ENCODE measurements at regions not wholly inside any gene's neighbourhood (a gene's known extent, or its start where the extent isn't known, plus 50 kb on each side); places are given as distances from the start of the nearest gene placed in this dataset.
"Not testable (repeated sequence)": the region's sequence is repeated elsewhere in the genome, so short reads cannot be mapped to it uniquely, and the experiment has no call there.

DNA sequence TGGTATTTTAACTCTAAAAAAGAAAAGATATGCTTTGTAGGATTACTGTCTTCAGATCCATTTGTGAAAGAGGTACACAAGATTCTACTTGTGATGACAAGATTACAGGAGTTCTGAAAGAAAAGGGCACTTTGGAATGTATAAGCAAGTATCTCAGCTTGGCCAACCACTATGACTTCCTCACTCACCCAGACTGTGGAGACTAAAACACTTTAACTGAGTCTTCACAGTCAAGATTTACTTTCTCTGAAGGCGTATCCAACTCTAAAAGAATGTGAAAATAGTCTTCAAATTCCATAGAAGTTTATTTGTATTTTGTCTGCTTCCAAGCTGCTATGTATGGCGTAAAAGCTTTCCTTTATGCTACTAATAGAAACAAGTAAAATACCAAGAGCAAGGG is 76.1 kb upstream of the SRRM3 start:
- intact Hi-C loops (cut with DNase I): no loop called here
- H3K9me3 ChIP-seq: no peaks in the 10 kb centered on the region
- H3K27me3 ChIP-seq: no peaks in the 10 kb centered on the region
- H3K36me3 ChIP-seq (replicated peaks in 1 of 2; ENCODE audit: insufficient read depth in 1 of 2, low read depth in 2 of 2): no peaks in the 10 kb centered on the region
- no peaks in the 10 kb centered on the region for H3K4me1 ChIP-seq
- WGBS, 2 donors: 97% methylated on average over 2 of the region's 2 CpGs
- no peak overlapping the region for H3K27ac ChIP-seq
- no peak for DNase-seq
- TF ChIP-seq, protein P1, sequence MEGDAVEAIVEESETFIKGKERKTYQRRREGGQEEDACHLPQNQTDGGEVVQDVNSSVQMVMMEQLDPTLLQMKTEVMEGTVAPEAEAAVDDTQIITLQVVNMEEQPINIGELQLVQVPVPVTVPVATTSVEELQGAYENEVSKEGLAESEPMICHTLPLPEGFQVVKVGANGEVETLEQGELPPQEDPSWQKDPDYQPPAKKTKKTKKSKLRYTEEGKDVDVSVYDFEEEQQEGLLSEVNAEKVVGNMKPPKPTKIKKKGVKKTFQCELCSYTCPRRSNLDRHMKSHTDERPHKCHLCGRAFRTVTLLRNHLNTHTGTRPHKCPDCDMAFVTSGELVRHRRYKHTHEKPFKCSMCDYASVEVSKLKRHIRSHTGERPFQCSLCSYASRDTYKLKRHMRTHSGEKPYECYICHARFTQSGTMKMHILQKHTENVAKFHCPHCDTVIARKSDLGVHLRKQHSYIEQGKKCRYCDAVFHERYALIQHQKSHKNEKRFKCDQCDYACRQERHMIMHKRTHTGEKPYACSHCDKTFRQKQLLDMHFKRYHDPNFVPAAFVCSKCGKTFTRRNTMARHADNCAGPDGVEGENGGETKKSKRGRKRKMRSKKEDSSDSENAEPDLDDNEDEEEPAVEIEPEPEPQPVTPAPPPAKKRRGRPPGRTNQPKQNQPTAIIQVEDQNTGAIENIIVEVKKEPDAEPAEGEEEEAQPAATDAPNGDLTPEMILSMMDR (IDR thresholded peaks at IDR 0.05): no peak
- TF ChIP-seq POLR2A (IDR thresholded peaks at IDR 0.05): no peak
- no peak overlapping the region for H3K4me3 ChIP-seq
- no peak for ATAC-seq

DNA sequence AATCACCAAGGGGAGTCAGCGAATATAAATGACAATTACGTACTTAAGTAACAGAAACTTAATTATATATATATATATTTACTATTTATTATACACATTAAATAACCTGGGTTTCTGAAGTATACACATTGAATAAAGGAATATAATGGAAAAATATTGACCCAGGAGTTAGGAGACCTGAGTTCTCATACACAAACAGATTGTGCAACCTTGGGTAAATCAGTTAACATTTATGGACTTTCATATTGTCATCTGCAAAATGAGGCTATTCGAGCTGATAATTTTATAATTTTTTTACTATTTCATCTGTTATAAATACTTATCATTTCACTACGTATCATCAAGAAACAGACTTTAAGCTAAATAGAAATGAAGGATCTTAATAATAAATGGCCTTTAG is 75.1 kb upstream of the SRRM3 start:
- ATAC-seq: no peak
- H3K4me1 ChIP-seq: no peaks in the 10 kb centered on the region
- 62 to 65% methylated on average over 4 of the region's 4 CpGs for WGBS, 2 donors
- no peaks in the 10 kb centered on the region for H3K27me3 ChIP-seq
- intact Hi-C loops (cut with DNase I): no loop called here
- TF ChIP-seq, protein P1 (IDR thresholded peaks at IDR 0.05): no peak
- no peak for TF ChIP-seq POLR2A (IDR thresholded peaks at IDR 0.05)
- no peak for DNase-seq
- H3K27ac ChIP-seq: no peak overlapping the region
- no peaks in the 10 kb centered on the region for H3K36me3 ChIP-seq (replicated peaks in 1 of 2; ENCODE audit: insufficient read depth in 1 of 2, low read depth in 2 of 2)
- H3K9me3 ChIP-seq: no peaks in the 10 kb centered on the region
- no peak overlapping the region for H3K4me3 ChIP-seq

DNA sequence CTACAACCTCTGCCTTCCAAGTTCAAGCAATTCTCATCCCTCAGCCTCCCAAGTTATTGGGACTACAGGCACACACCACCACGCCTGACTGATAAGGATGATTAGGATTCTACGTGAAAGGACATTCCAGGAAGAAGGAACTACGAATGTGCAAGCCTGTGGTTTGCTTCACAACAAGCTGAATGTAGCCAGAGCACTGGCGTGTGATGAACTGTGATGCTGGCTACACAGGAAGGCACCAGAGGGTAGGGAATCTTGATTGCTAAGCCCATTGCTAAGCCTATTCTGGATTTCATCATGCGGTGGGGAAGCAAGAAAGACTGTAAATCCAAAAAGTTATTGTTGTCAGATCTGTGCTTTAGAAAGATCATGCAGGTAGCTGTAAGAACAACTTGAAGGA is 72.3 kb upstream of the SRRM3 start:
- ATAC-seq (no peak), DNase-seq (no peak)
- intact Hi-C loops (cut with DNase I): no loop called here
- TF ChIP-seq, protein P1 (IDR thresholded peaks at IDR 0.05): no peak
- TF ChIP-seq POLR2A (IDR thresholded peaks at IDR 0.05): no peak
- WGBS, 2 donors: 66 to 68% methylated on average over 5 of the region's 5 CpGs
- Histone ChIP-seq H3K36me3 (replicated peaks in 1 of 2; ENCODE audit: insufficient read depth in 1 of 2, low read depth in 2 of 2) (no peaks in the 10 kb centered on the region), H3K27ac (no peak overlapping the region), H3K4me1 (no peaks in the 10 kb centered on the region), H3K4me3 (no peak overlapping the region), H3K9me3 (no peaks in the 10 kb centered on the region), H3K27me3 (no peaks in the 10 kb centered on the region)

DNA sequence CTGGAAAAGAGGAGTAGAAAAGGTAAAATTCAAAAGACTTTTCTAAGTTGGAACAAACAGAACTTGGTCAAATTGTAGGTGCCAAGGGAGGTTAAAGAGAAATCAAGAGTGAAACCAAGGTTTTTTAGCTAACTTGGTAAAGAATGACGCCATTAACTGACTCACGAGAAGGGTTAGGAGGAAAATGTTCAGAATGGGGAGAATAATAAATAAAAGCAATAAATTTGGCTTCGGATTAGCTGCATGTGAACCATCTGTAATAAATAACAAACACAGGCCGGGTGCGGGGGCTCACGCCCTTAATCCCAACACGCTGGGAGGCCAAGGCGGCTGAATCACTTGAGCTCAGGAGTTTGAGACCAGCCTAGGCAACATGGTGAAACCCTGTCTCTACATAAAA is 71.9 kb upstream of the SRRM3 start:
- no peak for DNase-seq
- WGBS, 2 donors: 82 to 84% methylated on average over 8 of the region's 8 CpGs
- H3K27ac ChIP-seq: no peak overlapping the region
- ATAC-seq: no peak
- no peaks in the 10 kb centered on the region for H3K9me3 ChIP-seq
- intact Hi-C loops (cut with DNase I): no loop called here
- H3K27me3 ChIP-seq: no peaks in the 10 kb centered on the region
- no peaks in the 10 kb centered on the region for H3K36me3 ChIP-seq (replicated peaks in 1 of 2; ENCODE audit: insufficient read depth in 1 of 2, low read depth in 2 of 2)
- no peak for TF ChIP-seq POLR2A (IDR thresholded peaks at IDR 0.05)
- TF ChIP-seq, protein P1 (IDR thresholded peaks at IDR 0.05): no peak
- no peaks in the 10 kb centered on the region for H3K4me1 ChIP-seq
- no peak overlapping the region for H3K4me3 ChIP-seq

DNA sequence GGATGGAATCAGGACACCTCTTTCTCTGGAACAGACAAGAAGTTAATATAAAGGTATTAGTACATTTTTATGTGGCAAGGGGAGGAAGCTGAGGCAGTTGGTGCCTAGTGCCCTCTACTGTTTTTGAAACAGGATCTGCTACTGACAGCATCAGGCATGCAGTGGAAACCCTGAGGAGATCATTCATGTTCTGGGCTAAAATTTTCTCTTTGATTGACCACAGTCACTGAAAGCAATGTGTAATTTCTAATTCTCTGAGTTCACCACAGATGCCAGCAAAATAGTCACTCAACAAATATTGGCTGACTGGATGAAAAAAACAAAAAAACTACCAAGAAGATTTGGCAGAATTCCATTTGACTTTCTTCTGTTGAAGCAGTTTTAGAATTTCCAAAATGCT is 71.0 kb upstream of the SRRM3 start:
- H3K4me1 ChIP-seq; H3K4me3 ChIP-seq; H3K9me3 ChIP-seq; H3K27me3 ChIP-seq; H3K27ac ChIP-seq; intact Hi-C loops (cut with DNase I); ATAC-seq; H3K36me3 ChIP-seq (replicated peaks in 1 of 2; ENCODE audit: insufficient read depth in 1 of 2, low read depth in 2 of 2): not testable (repeated sequence)
- peak in 3 of 4 donors; percentile 23 to 32 (median 24) for DNase-seq
- TF ChIP-seq, protein P1 (IDR thresholded peaks at IDR 0.05): peak in 6 of 7 experiments; percentile 9 to 50 (median 30)

DNA sequence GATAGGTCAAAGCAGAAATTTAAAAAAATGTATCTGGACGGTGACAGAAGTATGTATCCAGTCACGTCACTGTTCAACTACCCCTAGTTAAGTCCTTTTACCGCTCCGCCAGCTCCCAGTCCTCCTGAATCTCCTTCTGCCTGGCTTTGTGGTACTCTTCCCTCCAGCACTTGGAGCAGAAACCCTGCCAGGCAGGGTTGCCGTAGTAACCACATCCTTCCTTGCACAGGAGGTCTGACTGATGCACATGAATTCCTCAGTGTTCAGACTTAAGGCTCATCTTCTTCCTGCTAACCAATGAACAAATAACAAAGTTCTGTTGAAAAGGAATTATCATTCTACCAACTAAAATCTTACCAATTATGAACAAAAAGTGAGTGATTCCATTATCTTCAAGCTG is 69.8 kb upstream of the SRRM3 start:
- H3K4me3 ChIP-seq; DNase-seq; H3K9me3 ChIP-seq; H3K27ac ChIP-seq; H3K27me3 ChIP-seq; intact Hi-C loops (cut with DNase I); ATAC-seq; H3K36me3 ChIP-seq (replicated peaks in 1 of 2; ENCODE audit: insufficient read depth in 1 of 2, low read depth in 2 of 2); H3K4me1 ChIP-seq: not testable (repeated sequence)
- 65 to 83% methylated on average over 5 of the region's 5 CpGs for WGBS, 2 donors

Measured in body of pancreas (tissue), 4 donors.